HepG2 (cell line): ENCODE measurements at regions not wholly inside any gene's neighbourhood (a gene's known extent, or its start where the extent isn't known, plus 50 kb on each side); places are given as distances from the start of the nearest gene placed in this dataset.
A peak's percentile ranks its signal among the peaks of the same experiment; 100 is the strongest.

Experiments
- ATAC-seq: fragments of 200-7000 bp; cut with Tn5 transposase; 3 replicates; pipeline ENCODE4 v1.9.1; 2020; ENCODE audit warnings: mild to moderate bottlenecking, moderate library complexity
- BruUV-seq: library from RNA; stranded (reverse); fragments of 400-500 nt; replicated peaks from 2 replicates; lab custom pipeline; 2021; lab: Mats Ljungman, UMichigan
- CTCF ChIA-PET: fragments of 300-600 bp; formaldehyde crosslinking; extraction: SDS; loops from one replicate; lab custom pipeline; 2021; ENCODE audit warnings: low total read pairs, inconsistent platforms, low intra/inter-chr PET ratio; lab: Yijun Ruan, JAX
- POLR2A ChIA-PET: fragments of 350-600 bp; sonication (Branson Sonifier 250); formaldehyde crosslinking; loops from one replicate; lab custom pipeline; 2020; ENCODE audit warnings: antibody characterized with exemption, inconsistent platforms; lab: Yijun Ruan, JAX
- DNase-seq: peaks from one replicate; pipeline ENCODE4 v3.0.0-alpha.2; 2015; ENCODE audit warnings: low spot score
- FAIRE-seq: peaks from 3 replicates; lab custom pipeline; 2011; peaks lifted over from hg19 to GRCh38; lab: Jason Lieb, UNC
- H2AFZ ChIP-seq: one replicate; pipeline ENCODE4 v1.6.1; 2011; ENCODE audit warnings: low read length, inconsistent platforms
- H3K27ac ChIP-seq: fragments of 300-600 bp; 3 replicates; pipeline ENCODE4 v1.8.0; 2011; ENCODE audit warnings: mixed run types, mild to moderate bottlenecking, mixed read lengths, low read length, inconsistent platforms; ENCODE audit not compliant: insufficient read depth; ENCODE audit errors: extremely low read length
- H3K27me3 ChIP-seq, 2 experiments: fragments of 200-600 bp in 1 of 2; 2 replicates in 1 of 2; 3 replicates in 1 of 2; pipeline versions ENCODE4 v1.6.0 to v1.8.0; 2011; ENCODE audit warnings: low read length in 2 of 2, mild to moderate bottlenecking in 2 of 2, moderate library complexity in 2 of 2, inconsistent platforms in 1 of 2; ENCODE audit not compliant: insufficient read depth in 2 of 2, control insufficient read depth in 1 of 2
- H3K36me3 ChIP-seq, 2 experiments: fragments of 200-600 bp in 1 of 2; replicated peaks in 1 of 2; 2 replicates in 1 of 2; 3 replicates in 1 of 2; pipeline versions ENCODE4 v1.5.1 to v1.8.0; 2011; ENCODE audit warnings: low read length in 2 of 2, inconsistent platforms in 1 of 2; ENCODE audit not compliant: insufficient read depth in 2 of 2, control insufficient read depth in 1 of 2
- H3K4me1 ChIP-seq: 2 replicates; pipeline ENCODE4 v1.5.1; 2012; ENCODE audit warnings: low read length, inconsistent platforms; ENCODE audit not compliant: insufficient read depth
- H3K4me2 ChIP-seq: 2 replicates; pipeline ENCODE4 v1.6.0; 2011; ENCODE audit warnings: low read depth, low read length, inconsistent platforms
- H3K4me3 ChIP-seq, 3 experiments: fragments of 200-600 bp in 1 of 3; sonication (generic), shearing (Covaris generic) in 1 of 3; replicated peaks in 1 of 3; 2 replicates each; pipeline ENCODE4 v1.5.1; 2011 to 2016; ENCODE audit warnings: low read length in 3 of 3, inconsistent platforms in 2 of 3, low read depth in 2 of 3, mild to moderate bottlenecking in 2 of 3, control low read depth in 1 of 3, mixed read lengths in 1 of 3; ENCODE audit not compliant: insufficient read depth in 1 of 3
- H3K79me2 ChIP-seq: one replicate; pipeline ENCODE4 v1.6.1; 2011; ENCODE audit warnings: low read length, inconsistent platforms; ENCODE audit not compliant: insufficient read depth
- H3K9ac ChIP-seq: 2 replicates; pipeline ENCODE4 v1.6.0; 2011; ENCODE audit warnings: mild to moderate bottlenecking, low read depth, low read length, inconsistent platforms; ENCODE audit not compliant: insufficient read depth
- H3K9me3 ChIP-seq: 2 replicates; pipeline ENCODE4 v1.5.1; 2012; ENCODE audit warnings: mild to moderate bottlenecking, low read length
- H4K20me1 ChIP-seq: 2 replicates; pipeline ENCODE4 v1.6.0; 2011; ENCODE audit warnings: inconsistent platforms, mild to moderate bottlenecking, low read length, moderate library complexity; ENCODE audit not compliant: insufficient read depth
- ESRRA ChIP-seq: sonication (generic); formaldehyde crosslinking; IDR thresholded peaks from 2 replicates; pipeline ENCODE4 v1.5.1; 2020; ENCODE audit warnings: mild to moderate bottlenecking, low read depth, missing genetic modification reagents
- HNRNPUL1 ChIP-seq: fragments of 200-400 bp; formaldehyde crosslinking; IDR thresholded peaks from 2 replicates; pipeline ENCODE4 v1.6.1; 2017; ENCODE audit warnings: low read depth, mild to moderate bottlenecking, low read length, moderate library complexity
- KMT2A ChIP-seq: sonication (generic); formaldehyde crosslinking; IDR thresholded peaks from 2 replicates; pipeline ENCODE4 v1.4.0; 2020; ENCODE audit warnings: missing genetic modification reagents
- MIXL1 ChIP-seq: IDR thresholded peaks from 2 replicates; pipeline ENCODE4 v1.6.1; 2016
- PHB2 ChIP-seq: fragments of 450-650 bp; IDR thresholded peaks from 2 replicates; pipeline ENCODE4 v1.6.1; 2018; ENCODE audit not compliant: partially characterized antibody
- PHF21A ChIP-seq: sonication (generic); formaldehyde crosslinking; IDR thresholded peaks from 2 replicates; pipeline ENCODE4 v1.5.0; 2020; ENCODE audit warnings: mild to moderate bottlenecking, missing genetic modification reagents
- PRMT3 ChIP-seq: sonication (generic); formaldehyde crosslinking; IDR thresholded peaks from 2 replicates; pipeline ENCODE4 v1.8.1; 2022; ENCODE audit warnings: low read depth, mild to moderate bottlenecking, moderate library complexity, missing genetic modification reagents, borderline replicate concordance
- RERE ChIP-seq: IDR thresholded peaks from 2 replicates; pipeline ENCODE4 v1.6.1; 2016; ENCODE audit warnings: low read depth, missing genetic modification reagents, missing compliant biosample characterization
- RFXANK ChIP-seq: IDR thresholded peaks from 2 replicates; pipeline ENCODE4 v1.6.1; 2016
- SOX5 ChIP-seq: IDR thresholded peaks from 2 replicates; pipeline ENCODE4 v1.6.1; 2016; ENCODE audit warnings: borderline replicate concordance
- UBTF ChIP-seq: sonication (generic); formaldehyde crosslinking; IDR thresholded peaks from 2 replicates; pipeline ENCODE4 v1.4.0; 2020; ENCODE audit warnings: mild to moderate bottlenecking, missing genetic modification reagents
- ZNF143 ChIP-seq: sonication (generic); formaldehyde crosslinking; IDR thresholded peaks from 2 replicates; pipeline ENCODE4 v1.4.0; 2020; ENCODE audit warnings: missing genetic modification reagents
- ZNF746 ChIP-seq: sonication (generic); formaldehyde crosslinking; IDR thresholded peaks from 2 replicates; pipeline ENCODE4 v1.8.0; 2022; ENCODE audit warnings: mild to moderate bottlenecking, missing genetic modification reagents
- ZSCAN31 ChIP-seq: sonication (generic); formaldehyde crosslinking; IDR thresholded peaks from 2 replicates; pipeline ENCODE4 v1.5.0; 2020; ENCODE audit warnings: low read depth, mild to moderate bottlenecking, missing genetic modification reagents
- WGBS: methylation state at CpG from one replicate; pipeline ENCODE4 v1.1.6; 2017; ENCODE audit warnings: low lambda C conversion rate; 5-methylcytosine and 5-hydroxymethylcytosine counted together
- in situ Hi-C: cut with HindIII; loops from 2 replicates; pipeline ENCODE4 v1.10.0; 2017; ENCODE audit warnings: low pct_unique_long_range_greater_than_20kb; ENCODE audit not compliant: extremely low pct_ligation_motif_present
- intact Hi-C: fragments of 100-400 bp; cut with micrococcal nuclease; formaldehyde crosslinking; loops from one replicate; pipeline ENCODE4 v1.10.0; 2022; ENCODE audit not compliant: unreplicated experiment
- TF ChIP-seq, protein P1 (sequence below): IDR thresholded peaks from 2 replicates; pipeline ENCODE4 v1.6.1; 2016; ENCODE audit warnings: missing compliant biosample characterization, missing genetic modification reagents, borderline replicate concordance
- TF ChIP-seq, protein P2 (sequence below): sonication (generic); formaldehyde crosslinking; IDR thresholded peaks from 2 replicates; pipeline ENCODE4 v1.5.0; 2020; ENCODE audit warnings: missing genetic modification reagents

GRCh38 chr14:104473244-104473565 lies 106.4 kb upstream of the C14orf180 start:
- CTCF ChIA-PET, result no interaction called here
- ATAC-seq, result peak; percentile 45
- intact Hi-C loops (no loop called here), in situ Hi-C loops (no loop called here)
- no peak for DNase-seq
- Histone ChIP-seq H3K79me2 (no peaks in the 10 kb centered on the region), H3K9me3 (no peaks in the 10 kb centered on the region), H3K27me3 (peaks cover 5 to 58% of the 10 kb centered on the region in 2 experiments), H3K4me2 (no peak overlapping the region), H3K9ac (no peak overlapping the region), H3K27ac (no peak overlapping the region), H4K20me1 (no peaks in the 10 kb centered on the region), H3K4me3 (no peak overlapping the region), H3K36me3 (no peaks in the 10 kb centered on the region), H2AFZ (no peak overlapping the region), H3K4me1 (no peaks in the 10 kb centered on the region)
- BruUV-seq, result no TSS peak
- FAIRE-seq, result no peak
- 53% methylated on average over 4 of the region's 4 CpGs for WGBS
- POLR2A ChIA-PET, result no interaction called here
- TF ChIP-seq, protein P1, sequence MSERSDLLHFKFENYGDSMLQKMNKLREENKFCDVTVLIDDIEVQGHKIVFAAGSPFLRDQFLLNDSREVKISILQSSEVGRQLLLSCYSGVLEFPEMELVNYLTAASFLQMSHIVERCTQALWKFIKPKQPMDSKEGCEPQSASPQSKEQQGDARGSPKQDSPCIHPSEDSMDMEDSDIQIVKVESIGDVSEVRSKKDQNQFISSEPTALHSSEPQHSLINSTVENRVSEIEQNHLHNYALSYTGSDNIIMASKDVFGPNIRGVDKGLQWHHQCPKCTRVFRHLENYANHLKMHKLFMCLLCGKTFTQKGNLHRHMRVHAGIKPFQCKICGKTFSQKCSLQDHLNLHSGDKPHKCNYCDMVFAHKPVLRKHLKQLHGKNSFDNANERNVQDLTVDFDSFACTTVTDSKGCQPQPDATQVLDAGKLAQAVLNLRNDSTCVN (CRISPR knock-in tag), result no peak
- TF ChIP-seq ESRRA (CRISPR knock-in tag), result no peak
- no peak for TF ChIP-seq MIXL1 (CRISPR knock-in tag)
- no peak for TF ChIP-seq PRMT3 (CRISPR knock-in tag)
- no peak for TF ChIP-seq KMT2A (CRISPR knock-in tag)
- no peak for TF ChIP-seq RFXANK (CRISPR knock-in tag)
- no peak for TF ChIP-seq PHF21A (CRISPR knock-in tag)
- TF ChIP-seq ZSCAN31 (CRISPR knock-in tag), result no peak
- no peak for TF ChIP-seq UBTF
- TF ChIP-seq ZNF143 (CRISPR knock-in tag), result no peak
- no peak for TF ChIP-seq SOX5 (CRISPR knock-in tag)
- TF ChIP-seq ZNF746, result no peak
- TF ChIP-seq PHB2, result no peak
- TF ChIP-seq, protein P2, sequence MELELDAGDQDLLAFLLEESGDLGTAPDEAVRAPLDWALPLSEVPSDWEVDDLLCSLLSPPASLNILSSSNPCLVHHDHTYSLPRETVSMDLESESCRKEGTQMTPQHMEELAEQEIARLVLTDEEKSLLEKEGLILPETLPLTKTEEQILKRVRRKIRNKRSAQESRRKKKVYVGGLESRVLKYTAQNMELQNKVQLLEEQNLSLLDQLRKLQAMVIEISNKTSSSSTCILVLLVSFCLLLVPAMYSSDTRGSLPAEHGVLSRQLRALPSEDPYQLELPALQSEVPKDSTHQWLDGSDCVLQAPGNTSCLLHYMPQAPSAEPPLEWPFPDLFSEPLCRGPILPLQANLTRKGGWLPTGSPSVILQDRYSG (CRISPR knock-in tag), result no peak
- no peak for TF ChIP-seq RERE (CRISPR knock-in tag)
- no peak for TF ChIP-seq HNRNPUL1
